T47D (cell line): ENCODE measurements at regions not wholly inside any gene's neighbourhood (a gene's known extent, or its start where the extent isn't known, plus 50 kb on each side); places are given as distances from the start of the nearest gene placed in this dataset.
A peak's percentile ranks its signal among the peaks of the same experiment; 100 is the strongest.

Source experiments
- DNase-seq, 2 experiments: peaks; one replicate each; pipeline versions ENCODE4 v3.0.0 to v3.0.0-alpha.2; 2011 to 2012; ENCODE audit warnings: low read depth in 1 of 2, low spot score in 1 of 2
- JUND ChIP-seq: IDR thresholded peaks from 2 replicates; pipeline ENCODE4 v1.6.1; 2012; ENCODE audit warnings: low read depth
- in situ Hi-C: cut with HindIII; loops from 2 replicates; pipeline ENCODE4 v1.10.0; 2016; ENCODE audit warnings: low sequenced_read_pairs, low pct_unique_long_range_greater_than_20kb

GRCh38 chr10:125225051-125225450 is 64.7 kb upstream of the CTBP2 start:
- in situ Hi-C loops, result no loop called here
- DNase-seq, result no peak
- TF ChIP-seq JUND, result no peak

GRCh38 chr10:125222515-125223308 is 62.3 kb upstream of the CTBP2 start:
- TF ChIP-seq JUND, result no peak
- no peak for DNase-seq
- in situ Hi-C loops, result no loop called here

DNA sequence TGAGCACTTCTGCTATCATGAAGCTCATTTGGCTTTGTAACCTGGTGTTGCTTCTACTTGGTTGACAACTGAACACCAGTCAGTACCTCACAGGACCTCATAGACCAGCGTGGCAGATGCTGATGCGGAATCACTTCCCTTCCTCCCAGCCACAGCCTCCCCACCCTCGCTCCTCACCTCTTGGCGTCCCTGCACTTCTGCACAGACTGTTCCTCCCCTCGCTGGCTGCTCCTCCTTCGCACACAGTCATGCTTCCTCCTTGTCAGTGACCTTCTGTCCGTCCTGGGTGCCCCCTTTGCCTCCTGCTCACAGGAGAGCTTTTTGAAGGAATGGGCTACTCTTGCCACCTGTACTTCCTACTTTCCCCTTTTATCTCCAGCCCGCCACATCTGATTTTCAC is 61.4 kb upstream of the CTBP2 start:
- no peak for TF ChIP-seq JUND
- no peak for DNase-seq
- in situ Hi-C loops, result no loop called here

- no peak for TF ChIP-seq JUND
- no peak for DNase-seq
- in situ Hi-C loops, result no loop called here
Measured at GRCh38 chr10:125219776-125220175, 59.4 kb upstream of the CTBP2 start.

GRCh38 chr10:125218967-125219366 is 58.6 kb upstream of the CTBP2 start:
- in situ Hi-C loops, result no loop called here
- no peak for DNase-seq
- no peak for TF ChIP-seq JUND

GRCh38 chr10:125217990-125218675 is 57.8 kb upstream of the CTBP2 start:
- in situ Hi-C loops, result no loop called here
- no peak for TF ChIP-seq JUND
- DNase-seq, result peak in 1 of 2 experiments; percentile 33

DNA sequence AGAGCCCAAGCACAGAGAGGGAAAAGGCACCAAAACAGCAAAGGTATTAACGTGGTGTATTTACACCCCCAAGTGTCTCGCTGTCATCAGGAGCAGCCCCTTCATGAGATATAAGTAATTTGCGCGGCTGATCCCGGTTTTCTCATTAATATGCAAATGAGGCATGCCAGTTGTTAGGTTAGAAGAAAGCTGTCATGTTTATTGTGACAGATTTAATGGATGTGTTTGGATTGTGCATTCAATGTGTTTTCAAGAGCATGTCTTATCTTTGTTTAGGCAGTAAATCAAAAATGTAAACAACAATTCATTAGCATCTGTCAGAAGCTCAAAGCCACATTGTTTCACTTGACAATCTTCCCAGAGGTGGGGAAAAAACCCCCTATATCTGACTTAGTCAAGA is 56.5 kb upstream of the CTBP2 start:
- TF ChIP-seq JUND, result no peak
- in situ Hi-C loops, result no loop called here
- DNase-seq, result no peak

DNA sequence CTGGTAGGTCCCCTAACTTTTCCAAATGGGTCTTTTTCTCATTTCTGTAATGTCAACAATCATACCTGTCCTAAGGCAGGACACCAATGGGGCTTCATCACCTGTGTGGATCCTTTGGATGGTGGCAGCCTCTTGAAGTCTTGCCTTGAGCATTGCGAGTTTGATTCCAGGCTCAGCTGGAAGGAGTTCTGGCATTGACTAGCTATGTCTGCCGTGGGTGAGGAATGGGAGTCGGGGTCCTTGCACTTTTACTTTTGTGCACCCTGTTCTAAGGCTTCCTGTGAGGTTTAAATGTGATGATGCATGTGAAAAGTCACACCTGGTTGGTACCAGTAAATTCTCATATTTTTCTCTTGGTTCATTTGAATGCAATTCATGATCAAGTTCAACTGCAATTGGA is 55.9 kb upstream of the CTBP2 start:
- TF ChIP-seq JUND, result no peak
- in situ Hi-C loops, result no loop called here
- DNase-seq, result no peak

GRCh38 chr10:125214283-125214570 is 53.9 kb upstream of the CTBP2 start:
- in situ Hi-C loops, result no loop called here
- DNase-seq, result no peak
- TF ChIP-seq JUND, result no peak

DNA sequence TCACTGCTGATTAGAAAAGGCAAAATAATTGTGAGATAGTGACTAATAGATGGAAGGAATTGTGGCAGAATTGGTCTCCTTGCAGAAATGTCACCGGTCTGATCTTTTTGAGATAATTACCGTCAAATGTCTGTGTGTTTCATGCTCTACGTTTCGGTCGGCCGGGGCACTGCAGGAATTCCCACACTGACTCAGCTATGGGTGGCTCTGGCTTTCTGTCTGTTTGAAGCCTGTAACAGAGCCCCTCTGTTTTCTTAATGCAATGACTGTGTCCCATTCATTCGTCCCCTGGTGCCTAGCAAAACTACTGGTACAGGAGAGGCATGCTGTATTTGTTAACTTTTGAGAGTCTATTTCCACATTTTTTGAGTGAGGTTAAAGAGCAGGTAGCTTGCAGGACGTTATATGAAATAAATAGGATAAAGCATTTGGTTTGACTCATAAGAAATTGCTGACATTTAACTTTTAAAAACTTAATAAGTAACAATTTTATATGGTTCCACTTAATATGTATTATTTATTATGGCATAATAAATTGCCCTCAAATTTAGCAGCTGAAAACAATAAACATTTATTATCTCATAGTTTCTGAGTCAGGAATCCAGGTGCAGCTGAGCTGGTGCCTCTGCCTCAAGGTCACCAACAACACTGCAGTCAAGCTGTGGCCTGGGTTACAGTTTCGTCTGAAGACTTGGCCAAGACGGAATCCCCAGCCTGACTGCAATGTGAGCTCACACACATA is 53.3 kb upstream of the CTBP2 start:
- in situ Hi-C loops, result no loop called here

GRCh38 chr10:125212150-125212809 is 51.9 kb upstream of the CTBP2 start:
- no peak for DNase-seq
- in situ Hi-C loops, result no loop called here
- no peak for TF ChIP-seq JUND

More for the DNA sequence above, 53.3 kb upstream of the CTBP2 start:
- no peak for TF ChIP-seq JUND
- no peak for DNase-seq
